ENCODE measurements at regions not wholly inside any gene's neighbourhood (a gene's known extent, or its start where the extent isn't known, plus 50 kb on each side); places are given as distances from the start of the nearest gene placed in this dataset.

GRCh38 chr4:134343081-134343480 is 141.5 kb upstream of the PABPC4L start:
- H3K9ac ChIP-seq (ENCODE audit: low read length), result no peak overlapping the region
- H2AFZ ChIP-seq (ENCODE audit: low read length), result no peak overlapping the region
- no peak overlapping the region for H3K4me2 ChIP-seq (ENCODE audit: low read length)
- H3K9me3 ChIP-seq (ENCODE audit: low read length), result no peaks in the 10 kb centered on the region
- ATAC-seq (no peak), DNase-seq (no peak)
- TF ChIP-seq CTCF (conservative IDR thresholded peaks at IDR 0.05; ENCODE audit: low read depth, low read length) (no peak), EZH2phosphoT487 (IDR thresholded peaks at IDR 0.05; ENCODE audit: borderline replicate concordance, low read length) (no peak), EZH2 (IDR thresholded peaks at IDR 0.05; ENCODE audit: low read length, unreplicated experiment) (no peak)
- no TSS peak for BruUV-seq (replicated peaks)
- no peaks in the 10 kb centered on the region for H3K36me3 ChIP-seq (ENCODE audit: low read depth, low read length)
- H3K9me2 ChIP-seq (replicated peaks; ENCODE audit: low read length), result no peaks in the 10 kb centered on the region
- no peaks in the 10 kb centered on the region for H3K79me2 ChIP-seq (ENCODE audit: low read length)
- CTCF ChIA-PET, result no interaction called here
- no peak overlapping the region for H3K4me3 ChIP-seq (ENCODE audit: low read length)
- POLR2A ChIA-PET (ENCODE audit: unreplicated experiment), result no interaction called here
- H3F3A ChIP-seq (ENCODE audit: low read length, unreplicated experiment), result no peaks in the 10 kb centered on the region
- intact Hi-C loops (cut with micrococcal nuclease), result no loop called here
- no peaks in the 10 kb centered on the region for H3K4me1 ChIP-seq (ENCODE audit: insufficient read depth, low read length)
- no peaks in the 10 kb centered on the region for H4K20me1 ChIP-seq (ENCODE audit: low read length)
- no peak overlapping the region for H3K27ac ChIP-seq (ENCODE audit: low read length)
- no peaks in the 10 kb centered on the region for H3K27me3 ChIP-seq (ENCODE audit: low read length)

GRCh38 chr4:134337574-134337973 is 136.0 kb upstream of the PABPC4L start:
- POLR2A ChIA-PET (ENCODE audit: unreplicated experiment), result no interaction called here
- intact Hi-C loops (cut with micrococcal nuclease), result no loop called here
- Histone ChIP-seq H3K4me3 (ENCODE audit: low read length) (no peak overlapping the region), H3K9ac (ENCODE audit: low read length) (no peak overlapping the region), H3K27ac (ENCODE audit: low read length) (no peak overlapping the region), H3F3A (ENCODE audit: low read length, unreplicated experiment) (no peaks in the 10 kb centered on the region), H3K9me3 (ENCODE audit: low read length) (no peaks in the 10 kb centered on the region), H3K36me3 (ENCODE audit: low read depth, low read length) (no peaks in the 10 kb centered on the region), H4K20me1 (ENCODE audit: low read length) (no peaks in the 10 kb centered on the region), H3K4me2 (ENCODE audit: low read length) (no peak overlapping the region), H3K27me3 (ENCODE audit: low read length) (no peaks in the 10 kb centered on the region), H3K4me1 (ENCODE audit: insufficient read depth, low read length) (no peaks in the 10 kb centered on the region), H2AFZ (ENCODE audit: low read length) (no peak overlapping the region), H3K9me2 (replicated peaks; ENCODE audit: low read length) (no peaks in the 10 kb centered on the region), H3K79me2 (ENCODE audit: low read length) (no peaks in the 10 kb centered on the region)
- no TSS peak for BruUV-seq (replicated peaks)
- TF ChIP-seq EZH2 (IDR thresholded peaks at IDR 0.05; ENCODE audit: low read length, unreplicated experiment), result no peak
- CTCF ChIA-PET, result no interaction called here
- DNase-seq (no peak), ATAC-seq (no peak)

DNA sequence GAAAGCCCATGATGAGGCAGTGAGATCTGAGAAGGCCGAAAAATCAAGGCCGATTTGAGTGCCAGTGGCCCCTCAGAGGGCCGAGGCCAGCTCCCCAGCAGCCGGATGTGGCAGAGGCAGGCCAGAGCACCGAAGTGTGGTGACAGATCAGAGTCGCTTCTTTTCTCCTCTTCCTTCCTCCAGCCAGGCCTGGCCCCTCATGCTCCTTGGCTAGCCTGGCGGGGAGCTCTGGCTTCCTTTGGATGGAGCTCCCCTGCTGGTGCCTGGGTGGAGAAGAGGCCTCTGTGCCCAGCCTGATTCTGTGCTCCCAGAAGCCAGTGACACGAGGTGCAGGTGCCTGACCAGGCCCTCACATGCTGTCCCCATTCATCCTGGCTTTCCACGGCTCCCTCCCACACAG is 127.2 kb upstream of the PABPC4L start:
- Histone ChIP-seq H3K4me2 (ENCODE audit: low read length) (no peak overlapping the region), H3K4me1 (ENCODE audit: insufficient read depth, low read length) (no peaks in the 10 kb centered on the region), H3F3A (ENCODE audit: low read length, unreplicated experiment) (no peaks in the 10 kb centered on the region), H3K27me3 (ENCODE audit: low read length) (no peaks in the 10 kb centered on the region), H3K9me3 (ENCODE audit: low read length) (no peaks in the 10 kb centered on the region), H3K27ac (ENCODE audit: low read length) (no peak overlapping the region), H3K79me2 (ENCODE audit: low read length) (no peaks in the 10 kb centered on the region), H3K9ac (ENCODE audit: low read length) (no peak overlapping the region), H3K4me3 (ENCODE audit: low read length) (no peak overlapping the region), H3K9me2 (replicated peaks; ENCODE audit: low read length) (no peaks in the 10 kb centered on the region), H3K36me3 (ENCODE audit: low read depth, low read length) (no peaks in the 10 kb centered on the region), H4K20me1 (ENCODE audit: low read length) (no peaks in the 10 kb centered on the region), H2AFZ (ENCODE audit: low read length) (no peak overlapping the region)
- no peak for TF ChIP-seq CTCF (conservative IDR thresholded peaks at IDR 0.05; ENCODE audit: low read depth, low read length)
- no peak for TF ChIP-seq EZH2phosphoT487 (IDR thresholded peaks at IDR 0.05; ENCODE audit: borderline replicate concordance, low read length)
- no peak for TF ChIP-seq EZH2 (IDR thresholded peaks at IDR 0.05; ENCODE audit: low read length, unreplicated experiment)
- intact Hi-C loops (cut with micrococcal nuclease), result no loop called here
- CTCF ChIA-PET, result no interaction called here
- BruUV-seq (replicated peaks), result no TSS peak
- DNase-seq, result no peak
- POLR2A ChIA-PET (ENCODE audit: unreplicated experiment), result no interaction called here
- ATAC-seq, result no peak

All from PC-3 (cell line).